ENCODE measurements at regions not wholly inside any gene's neighbourhood (a gene's known extent, or its start where the extent isn't known, plus 50 kb on each side); places are given as distances from the start of the nearest gene placed in this dataset.
A peak's percentile ranks its signal among the peaks of the same experiment; 100 is the strongest.

GRCh38 chr20:6715401-6715941 lies 52.0 kb upstream of the BMP2 start:
- no peaks in the 10 kb centered on the region for H3K9me3 ChIP-seq (ENCODE audit: control insufficient read depth in 4 of 4, insufficient read depth in 3 of 4, low read length in 3 of 4)
- ATAC-seq (ENCODE audit: insufficient read depth, low FRiP score) (no peak), DNase-seq (no peak)
- peaks cover 0 to 4% (median 0%) of the 10 kb centered on the region in 5 donors for H3K4me1 ChIP-seq (ENCODE audit: control insufficient read depth in 5 of 5, insufficient read depth in 5 of 5, low read length in 5 of 5)
- H3K4me3 ChIP-seq = no peak overlapping the region
- TF ChIP-seq, protein P1, sequence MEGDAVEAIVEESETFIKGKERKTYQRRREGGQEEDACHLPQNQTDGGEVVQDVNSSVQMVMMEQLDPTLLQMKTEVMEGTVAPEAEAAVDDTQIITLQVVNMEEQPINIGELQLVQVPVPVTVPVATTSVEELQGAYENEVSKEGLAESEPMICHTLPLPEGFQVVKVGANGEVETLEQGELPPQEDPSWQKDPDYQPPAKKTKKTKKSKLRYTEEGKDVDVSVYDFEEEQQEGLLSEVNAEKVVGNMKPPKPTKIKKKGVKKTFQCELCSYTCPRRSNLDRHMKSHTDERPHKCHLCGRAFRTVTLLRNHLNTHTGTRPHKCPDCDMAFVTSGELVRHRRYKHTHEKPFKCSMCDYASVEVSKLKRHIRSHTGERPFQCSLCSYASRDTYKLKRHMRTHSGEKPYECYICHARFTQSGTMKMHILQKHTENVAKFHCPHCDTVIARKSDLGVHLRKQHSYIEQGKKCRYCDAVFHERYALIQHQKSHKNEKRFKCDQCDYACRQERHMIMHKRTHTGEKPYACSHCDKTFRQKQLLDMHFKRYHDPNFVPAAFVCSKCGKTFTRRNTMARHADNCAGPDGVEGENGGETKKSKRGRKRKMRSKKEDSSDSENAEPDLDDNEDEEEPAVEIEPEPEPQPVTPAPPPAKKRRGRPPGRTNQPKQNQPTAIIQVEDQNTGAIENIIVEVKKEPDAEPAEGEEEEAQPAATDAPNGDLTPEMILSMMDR (IDR thresholded peaks at IDR 0.05; ENCODE audit: control extremely low read depth, extremely low read depth) = no peak
- H3K36me3 ChIP-seq (ENCODE audit: control insufficient read depth in 4 of 4, insufficient read depth in 4 of 4, low read length in 4 of 4) = no peaks in the 10 kb centered on the region
- H3K27me3 ChIP-seq (ENCODE audit: control insufficient read depth in 3 of 3, insufficient read depth in 3 of 3, low read length in 2 of 3) = no peaks in the 10 kb centered on the region
- H3K27ac ChIP-seq (ENCODE audit: low read depth in 1 of 2, low read length in 1 of 2) = no peak overlapping the region
- no peak overlapping the region for H3K9ac ChIP-seq (ENCODE audit: insufficient read depth in 1 of 2, low read length in 2 of 2)
- 65 to 69% methylated on average over 7 of the region's 7 CpGs for WGBS, 2 donors

DNA sequence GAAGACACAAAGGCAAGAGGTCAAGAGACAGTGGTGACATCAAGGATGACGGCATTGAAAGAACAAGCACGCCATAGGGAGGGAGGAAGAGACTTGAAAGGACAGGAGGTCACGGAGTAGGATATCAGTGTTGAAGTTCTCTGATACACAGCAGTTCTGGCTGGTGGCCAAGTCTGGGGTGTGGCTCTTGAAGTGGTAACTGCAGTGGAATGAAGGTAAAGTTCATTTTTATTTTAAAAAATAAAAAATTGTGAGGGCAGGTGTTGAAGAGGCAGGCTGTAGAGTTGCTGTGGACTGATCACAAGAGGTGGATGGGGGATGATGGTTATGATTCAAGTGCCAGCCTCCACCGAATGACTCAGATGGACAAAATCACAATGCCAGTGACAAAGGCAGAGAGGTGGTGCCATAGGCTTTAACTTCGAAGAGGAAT lies 53.2 kb upstream of the BMP2 start:
- 65 to 80% methylated on average over 5 of the region's 5 CpGs for WGBS, 2 donors
- Histone ChIP-seq H3K4me1 (ENCODE audit: control insufficient read depth in 5 of 5, insufficient read depth in 5 of 5, low read length in 5 of 5) (peaks cover 0 to 4% (median 0%) of the 10 kb centered on the region in 5 donors), H3K4me3 (no peak overlapping the region), H3K9ac (ENCODE audit: insufficient read depth in 1 of 2, low read length in 2 of 2) (no peak overlapping the region), H3K9me3 (ENCODE audit: control insufficient read depth in 4 of 4, insufficient read depth in 3 of 4, low read length in 3 of 4) (no peaks in the 10 kb centered on the region), H3K27ac (ENCODE audit: low read depth in 1 of 2, low read length in 1 of 2) (no peak overlapping the region), H3K36me3 (ENCODE audit: control insufficient read depth in 4 of 4, insufficient read depth in 4 of 4, low read length in 4 of 4) (no peaks in the 10 kb centered on the region), H3K27me3 (ENCODE audit: control insufficient read depth in 3 of 3, insufficient read depth in 3 of 3, low read length in 2 of 3) (no peaks in the 10 kb centered on the region)
- ATAC-seq (ENCODE audit: insufficient read depth, low FRiP score) (no peak), DNase-seq (peak in 2 of 3 donors; percentile 52 to 53)
- TF ChIP-seq, protein P1 (IDR thresholded peaks at IDR 0.05; ENCODE audit: control extremely low read depth, extremely low read depth) = no peak

DNA sequence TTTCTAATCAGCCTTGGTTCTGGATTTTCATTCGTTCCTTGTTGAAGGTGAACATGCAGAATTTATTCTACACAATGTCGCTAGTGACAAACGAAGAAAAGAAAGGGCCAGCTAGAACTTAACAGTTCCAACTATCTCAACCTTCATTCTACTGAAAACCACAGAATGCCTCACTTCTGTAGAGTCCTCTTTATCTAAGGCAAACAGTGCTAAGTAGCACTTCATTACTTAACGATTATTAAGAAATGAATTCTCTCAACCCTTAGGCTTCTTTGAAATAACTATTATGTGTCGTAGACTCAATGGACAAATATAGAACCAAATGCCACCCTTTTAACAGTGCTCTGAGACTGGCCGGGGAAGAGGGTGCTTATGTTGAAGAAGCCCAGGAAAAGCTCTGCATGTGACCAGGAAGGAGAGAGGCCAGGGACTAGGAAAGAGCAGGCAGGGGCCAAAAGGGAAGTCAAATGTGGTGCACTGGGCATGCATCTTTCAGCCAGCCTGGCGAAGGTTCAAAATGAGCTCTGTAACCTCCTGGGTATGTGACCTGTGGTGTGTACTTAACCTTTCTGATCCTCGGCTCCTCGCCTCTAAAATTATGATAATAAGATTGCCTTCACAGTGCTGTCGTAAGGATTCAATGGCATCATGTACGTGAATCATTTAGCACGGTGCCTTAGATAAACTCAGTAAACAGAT lies 55.4 kb upstream of the BMP2 start:
- DNase-seq = peak in 2 of 3 donors; percentile 41 to 56
- WGBS, 2 donors = 74 to 83% methylated on average over 12 of the region's 12 CpGs
- TF ChIP-seq, protein P1 (IDR thresholded peaks at IDR 0.05; ENCODE audit: control extremely low read depth, extremely low read depth) = no peak
- H3K4me3 ChIP-seq = no peak overlapping the region
- ATAC-seq (ENCODE audit: insufficient read depth, low FRiP score) = peak; percentile 73
- no peak overlapping the region for H3K9ac ChIP-seq (ENCODE audit: insufficient read depth in 1 of 2, low read length in 2 of 2)
- H3K27ac ChIP-seq (ENCODE audit: low read depth in 1 of 2, low read length in 1 of 2) = peak overlapping the region in 1 of 2 donors; percentile 69
- H3K27me3 ChIP-seq (ENCODE audit: control insufficient read depth in 3 of 3, insufficient read depth in 3 of 3, low read length in 2 of 3) = no peaks in the 10 kb centered on the region
- peaks cover 0 to 16% (median 5%) of the 10 kb centered on the region in 5 donors for H3K4me1 ChIP-seq (ENCODE audit: control insufficient read depth in 5 of 5, insufficient read depth in 5 of 5, low read length in 5 of 5)
- H3K9me3 ChIP-seq (ENCODE audit: control insufficient read depth in 4 of 4, insufficient read depth in 3 of 4, low read length in 3 of 4) = no peaks in the 10 kb centered on the region
- H3K36me3 ChIP-seq (ENCODE audit: control insufficient read depth in 4 of 4, insufficient read depth in 4 of 4, low read length in 4 of 4) = no peaks in the 10 kb centered on the region
